Muscle layer of duodenum (tissue), 2 donors: ENCODE measurements at regions not wholly inside any gene's neighbourhood (a gene's known extent, or its start where the extent isn't known, plus 50 kb on each side); places are given as distances from the start of the nearest gene placed in this dataset.
"Not testable (repeated sequence)": the region's sequence is repeated elsewhere in the genome, so short reads cannot be mapped to it uniquely, and the experiment has no call there.

Experiments
- H3K27ac ChIP-seq: one replicate; pipeline ENCODE4 v1.7.0; 2013; ENCODE audit warnings: mild to moderate bottlenecking, low read length
- H3K27me3 ChIP-seq: one replicate; pipeline ENCODE4 v1.7.0; 2013; ENCODE audit warnings: low read depth, mild to moderate bottlenecking, control low read depth, low read length
- H3K36me3 ChIP-seq, 2 donors: one replicate each; pipeline ENCODE4 v1.7.0; 2013; ENCODE audit warnings: low read length in 2 of 2, control low read depth in 1 of 2, mild to moderate bottlenecking in 1 of 2; ENCODE audit not compliant: insufficient read depth in 2 of 2, control insufficient read depth in 1 of 2
- H3K4me1 ChIP-seq, 2 donors: one replicate each; pipeline ENCODE4 v1.7.0; 2013; ENCODE audit warnings: low read length in 2 of 2, mild to moderate bottlenecking in 2 of 2, control low read depth in 1 of 2, moderate library complexity in 1 of 2; ENCODE audit not compliant: insufficient read depth in 2 of 2, control insufficient read depth in 1 of 2
- H3K4me3 ChIP-seq, 2 donors: one replicate each; pipeline ENCODE4 v1.7.0; 2013; ENCODE audit warnings: low read length in 2 of 2, low read depth in 1 of 2, mild to moderate bottlenecking in 1 of 2
- H3K9me3 ChIP-seq, 2 donors: one replicate each; pipeline ENCODE4 v1.7.0; 2013; ENCODE audit warnings: low read length in 2 of 2, control low read depth in 1 of 2, mild to moderate bottlenecking in 1 of 2; ENCODE audit not compliant: control insufficient read depth in 1 of 2
- donor health status: healthy.

- Histone ChIP-seq H3K4me3 (no peak overlapping the region), H3K4me1 (no peaks in the 10 kb centered on the region), H3K36me3 (no peaks in the 10 kb centered on the region), H3K27me3 (no peaks in the 10 kb centered on the region), H3K9me3 (no peaks in the 10 kb centered on the region), H3K27ac (no peak overlapping the region)
Measured at GRCh38 chr10:42991442-42992098, 85.3 kb upstream of the RET start.

- Histone ChIP-seq H3K27ac (no peak overlapping the region), H3K9me3 (no peaks in the 10 kb centered on the region), H3K4me1 (no peaks in the 10 kb centered on the region)
Measured at GRCh38 chr10:42992156-42992956, 84.5 kb upstream of the RET start.

GRCh38 chr10:42992957-42993390 lies 83.9 kb upstream of the RET start:
- Histone ChIP-seq H3K36me3 (no peaks in the 10 kb centered on the region), H3K9me3 (no peaks in the 10 kb centered on the region), H3K27ac (no peak overlapping the region), H3K4me1 (no peaks in the 10 kb centered on the region), H3K4me3 (no peak overlapping the region), H3K27me3 (no peaks in the 10 kb centered on the region)

More at GRCh38 chr10:42992156-42992956, 84.5 kb upstream of the RET start:
- Histone ChIP-seq H3K27me3 (no peaks in the 10 kb centered on the region), H3K4me3 (no peak overlapping the region), H3K36me3 (no peaks in the 10 kb centered on the region)

GRCh38 chr10:42994909-42995308 lies 82.0 kb upstream of the RET start:
- not testable (repeated sequence) for H3K27me3 ChIP-seq, H3K27ac ChIP-seq, H3K9me3 ChIP-seq, H3K4me1 ChIP-seq, H3K36me3 ChIP-seq, H3K4me3 ChIP-seq

GRCh38 chr10:42995537-42995936 lies 81.3 kb upstream of the RET start:
- H3K9me3 ChIP-seq = no peaks in the 10 kb centered on the region
- H3K36me3 ChIP-seq = no peaks in the 10 kb centered on the region
- no peak overlapping the region for H3K4me3 ChIP-seq
- no peaks in the 10 kb centered on the region for H3K4me1 ChIP-seq
- H3K27me3 ChIP-seq = no peaks in the 10 kb centered on the region
- H3K27ac ChIP-seq = no peak overlapping the region

- Histone ChIP-seq H3K36me3 (no peaks in the 10 kb centered on the region), H3K4me3 (no peak overlapping the region), H3K9me3 (no peaks in the 10 kb centered on the region), H3K27ac (no peak overlapping the region), H3K27me3 (no peaks in the 10 kb centered on the region), H3K4me1 (no peaks in the 10 kb centered on the region)
Measured at GRCh38 chr10:42996588-42996987, 80.3 kb upstream of the RET start.

- no peak overlapping the region for H3K4me3 ChIP-seq
Measured at GRCh38 chr10:42997151-42997848, 79.6 kb upstream of the RET start.

GRCh38 chr10:42997849-42998165 lies 79.1 kb upstream of the RET start:
- Histone ChIP-seq H3K27ac (no peak overlapping the region), H3K9me3 (no peaks in the 10 kb centered on the region), H3K4me1 (no peaks in the 10 kb centered on the region)

More at GRCh38 chr10:42997151-42997848, 79.6 kb upstream of the RET start:
- no peaks in the 10 kb centered on the region for H3K27me3 ChIP-seq
- no peak overlapping the region for H3K27ac ChIP-seq
- H3K9me3 ChIP-seq = no peaks in the 10 kb centered on the region
- H3K4me1 ChIP-seq = no peaks in the 10 kb centered on the region
- H3K36me3 ChIP-seq = no peaks in the 10 kb centered on the region

GRCh38 chr10:42998481-42999384 lies 78.1 kb upstream of the RET start:
- Histone ChIP-seq H3K27me3 (no peaks in the 10 kb centered on the region), H3K4me1 (no peaks in the 10 kb centered on the region), H3K27ac (no peak overlapping the region), H3K36me3 (no peaks in the 10 kb centered on the region), H3K9me3 (no peaks in the 10 kb centered on the region), H3K4me3 (no peak overlapping the region)

More at GRCh38 chr10:42997849-42998165, 79.1 kb upstream of the RET start:
- Histone ChIP-seq H3K4me3 (no peak overlapping the region), H3K27me3 (no peaks in the 10 kb centered on the region), H3K36me3 (no peaks in the 10 kb centered on the region)

- H3K27me3 ChIP-seq = no peaks in the 10 kb centered on the region
- H3K27ac ChIP-seq = no peak overlapping the region
- H3K4me3 ChIP-seq = no peak overlapping the region
- H3K36me3 ChIP-seq = no peaks in the 10 kb centered on the region
- no peaks in the 10 kb centered on the region for H3K9me3 ChIP-seq
- no peaks in the 10 kb centered on the region for H3K4me1 ChIP-seq
Measured at GRCh38 chr10:42999385-43000020, 77.4 kb upstream of the RET start.
